Occipital lobe (tissue), 1 donor: ENCODE measurements at regions not wholly inside any gene's neighbourhood (a gene's known extent, or its start where the extent isn't known, plus 50 kb on each side); places are given as distances from the start of the nearest gene placed in this dataset.

ENCODE experiments used
- DNase-seq: peaks from one replicate; lab custom pipeline; 2025; lab: John Stamatoyannopoulos, UW

DNA sequence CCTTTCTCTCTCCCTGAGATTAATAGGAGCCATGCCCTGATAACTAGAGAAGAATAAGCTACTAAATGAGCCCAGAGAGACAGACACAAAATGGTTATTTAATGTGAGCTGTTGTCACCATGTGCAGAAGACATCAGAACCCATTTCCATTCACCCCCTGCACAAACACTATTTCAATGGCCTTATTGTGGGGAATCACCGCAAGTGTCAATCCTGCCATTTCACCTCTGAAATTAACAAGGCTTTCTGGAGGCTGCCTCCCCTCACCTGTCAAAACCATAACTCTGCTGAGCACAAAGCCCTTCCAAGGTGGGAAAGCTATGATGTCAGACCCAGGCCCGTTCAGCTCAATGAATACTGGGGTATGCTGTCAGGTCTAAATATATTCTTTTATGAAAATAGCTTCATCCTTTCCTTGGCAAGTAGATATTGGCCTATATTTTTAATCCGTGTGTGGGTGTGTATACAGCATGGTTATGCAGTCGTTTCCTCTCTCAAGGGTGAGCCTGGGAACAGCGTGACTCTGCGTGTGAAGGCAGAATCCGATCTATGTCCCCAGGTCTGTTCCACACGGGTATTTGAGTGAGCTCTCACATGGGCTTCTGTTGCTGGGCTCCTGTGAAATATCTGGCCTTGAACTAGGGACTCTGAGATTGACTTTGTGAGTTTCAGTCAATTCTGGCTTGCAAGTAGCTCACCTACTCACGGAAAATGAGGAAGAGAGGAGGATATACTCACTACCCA, 266.3 kb downstream of the FBXW7 start:
- DNase-seq = peak; percentile 23

- no peak for DNase-seq
These were observed 268.1 kb downstream of the FBXW7 start for GRCh38 chr4:152267811-152268210.

- no peak for DNase-seq
These were observed 268.9 kb downstream of the FBXW7 start for GRCh38 chr4:152266831-152267480.

- no peak for DNase-seq
These were observed 270.7 kb downstream of the FBXW7 start for GRCh38 chr4:152265149-152265621.

DNA sequence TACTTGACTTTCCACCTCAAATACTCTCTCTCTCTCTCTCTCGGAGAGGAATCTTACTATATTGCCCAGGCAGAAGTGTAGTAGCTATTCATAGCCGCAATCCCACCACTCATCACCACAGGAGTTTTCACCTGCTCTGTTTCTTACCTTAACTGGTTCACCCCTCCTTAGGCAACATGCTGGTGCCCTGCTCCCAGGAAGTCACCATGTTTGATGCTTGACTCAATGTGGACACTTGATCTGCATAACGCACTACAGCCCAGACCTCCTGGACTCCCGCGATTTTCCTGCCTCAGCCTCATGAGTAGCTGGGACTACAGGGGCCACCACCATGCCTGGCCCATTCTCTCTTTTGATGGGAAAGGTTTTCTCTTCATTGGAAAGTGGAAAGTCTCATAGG, 271.8 kb downstream of the FBXW7 start:
- no peak for DNase-seq

DNA sequence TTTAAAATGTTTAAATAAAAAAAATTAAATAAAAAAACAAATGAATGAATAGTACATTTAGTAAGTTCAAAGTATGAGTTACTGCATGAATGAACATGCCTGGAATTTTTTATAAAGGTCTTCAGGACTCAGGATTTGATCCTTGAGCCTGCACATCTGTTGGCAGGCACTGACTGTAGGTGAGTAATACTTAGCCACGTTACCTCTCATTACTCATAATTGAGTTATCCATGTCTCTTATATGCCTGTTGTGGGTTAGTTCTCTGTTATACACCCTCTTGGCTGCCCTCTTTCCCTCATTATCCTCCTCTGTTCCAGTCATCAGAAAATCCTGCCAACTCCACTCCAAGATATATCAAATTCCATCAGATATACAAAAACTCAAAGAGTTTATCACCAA, 276.0 kb downstream of the FBXW7 start:
- no peak for DNase-seq

DNA sequence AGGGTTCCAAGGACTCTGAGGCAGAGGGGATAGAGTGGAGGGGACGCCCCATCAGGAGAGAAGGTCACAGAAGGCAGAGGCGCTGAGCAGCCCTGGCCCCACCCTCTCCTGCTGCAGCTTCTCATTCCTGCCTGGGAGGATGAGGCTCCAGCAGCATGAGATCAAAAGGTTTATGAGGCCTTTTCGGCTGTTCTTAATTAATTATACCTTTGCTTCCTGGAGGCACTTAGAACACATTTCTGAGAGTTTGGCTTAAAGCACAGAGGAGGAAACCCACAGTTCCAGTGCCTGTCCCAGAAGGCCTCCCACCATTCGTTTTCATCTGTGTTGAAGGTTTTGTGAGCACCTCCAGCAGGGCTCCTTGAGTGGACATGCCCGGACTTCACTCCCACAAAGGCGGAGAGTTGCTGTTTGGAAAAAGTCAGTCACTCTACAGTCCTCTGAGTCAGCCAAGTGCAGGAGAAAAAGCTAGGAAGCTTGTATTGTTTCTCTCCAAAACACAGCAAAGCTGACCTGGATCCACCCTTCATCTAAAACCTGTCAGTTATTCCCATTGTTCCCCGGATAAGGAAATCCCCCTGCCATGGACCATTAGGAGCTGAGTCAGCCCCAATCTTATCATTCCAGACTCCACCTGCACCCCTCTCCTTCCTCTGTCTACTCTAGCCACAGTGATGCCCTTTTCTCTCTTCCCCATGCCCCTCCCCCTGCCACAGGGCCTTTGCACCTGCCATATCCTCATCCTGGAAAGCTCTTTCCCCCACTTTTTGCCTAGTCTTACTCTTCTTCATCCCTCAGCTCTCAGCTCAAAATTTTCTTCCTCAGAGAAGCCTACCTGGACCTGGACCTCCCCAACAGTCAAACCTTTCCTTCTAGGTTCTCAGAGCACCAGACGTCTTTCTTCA, 276.8 kb downstream of the FBXW7 start:
- no peak for DNase-seq

DNA sequence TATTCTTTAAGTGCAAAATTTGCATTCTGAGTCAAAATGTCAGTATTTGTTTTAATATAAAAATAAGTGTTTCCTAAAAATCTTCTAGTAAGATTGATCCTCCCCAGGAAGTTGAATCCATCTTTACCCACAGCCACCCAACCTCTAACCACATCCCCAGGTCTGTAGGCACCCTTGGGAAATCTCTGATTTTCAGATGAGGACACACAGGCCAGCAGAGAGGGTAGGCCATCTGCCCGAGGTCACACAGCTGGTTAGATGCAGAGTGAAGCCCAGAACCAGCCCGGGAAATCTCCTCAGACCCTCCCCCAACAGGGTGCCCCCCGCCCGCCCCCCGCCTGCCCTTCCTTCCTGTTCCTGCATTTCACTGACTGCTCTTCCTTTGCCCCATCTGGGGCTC, 277.5 kb downstream of the FBXW7 start:
- no peak for DNase-seq

DNA sequence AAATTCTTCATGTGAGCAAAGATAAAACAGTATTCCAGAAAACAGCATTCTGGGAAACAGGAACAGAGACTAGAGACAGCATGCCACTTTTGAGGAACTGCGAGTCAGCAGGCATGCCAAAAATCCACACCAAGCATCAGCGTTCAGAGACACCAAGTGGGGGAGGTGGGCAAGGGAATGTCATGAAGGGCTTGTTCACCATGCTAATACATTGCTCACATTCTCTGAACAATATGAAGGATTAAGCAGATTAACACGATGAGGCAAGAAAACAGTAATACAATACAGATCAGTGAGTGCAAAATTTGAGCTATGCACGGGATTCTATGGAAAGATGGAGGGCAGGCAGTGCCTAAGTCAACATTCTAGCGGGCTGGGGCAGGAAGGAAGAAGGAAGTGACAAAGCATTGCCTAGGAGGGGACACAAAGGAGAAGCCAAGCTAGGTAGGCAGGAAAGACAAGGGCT, 278.3 kb downstream of the FBXW7 start:
- DNase-seq = no peak

DNA sequence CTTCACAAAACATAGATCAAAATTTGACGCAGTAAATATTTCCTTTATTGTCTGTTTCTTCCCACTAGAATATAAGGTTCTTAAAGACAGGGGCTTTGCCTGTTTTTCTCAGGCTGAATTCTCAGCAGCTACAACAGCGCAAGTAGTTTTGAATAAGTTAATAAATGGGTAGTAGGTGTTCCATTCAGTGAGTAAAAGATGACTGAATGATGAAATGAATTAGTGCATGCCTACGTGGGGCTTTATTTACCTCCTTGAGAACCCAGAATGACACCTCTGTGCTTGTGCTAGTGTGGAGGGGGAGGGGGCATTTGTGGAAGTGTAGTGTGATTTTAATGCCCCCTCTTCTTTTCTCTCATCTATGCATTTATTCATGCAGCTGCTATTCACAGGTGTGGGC, 278.9 kb downstream of the FBXW7 start:
- no peak for DNase-seq

DNA sequence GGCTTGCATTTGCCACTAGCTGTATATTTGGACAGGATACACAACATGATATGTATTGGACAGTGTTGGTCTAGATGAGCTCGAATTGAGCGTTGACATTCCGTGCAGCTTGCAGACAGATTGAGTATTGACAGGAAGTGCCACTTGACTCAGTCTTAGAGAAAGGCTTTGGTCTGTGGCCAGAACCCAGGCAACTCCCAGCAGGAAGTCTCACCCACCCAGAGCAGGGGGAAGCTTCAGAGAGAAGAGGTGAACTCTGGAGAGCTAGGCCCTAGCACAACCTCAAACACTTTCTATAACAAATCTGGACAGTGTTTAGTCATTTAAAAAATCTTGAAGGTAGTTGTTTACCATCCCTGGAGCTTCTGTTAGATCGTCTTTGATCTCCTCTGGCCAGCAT, 280.5 kb downstream of the FBXW7 start:
- DNase-seq = no peak

DNA sequence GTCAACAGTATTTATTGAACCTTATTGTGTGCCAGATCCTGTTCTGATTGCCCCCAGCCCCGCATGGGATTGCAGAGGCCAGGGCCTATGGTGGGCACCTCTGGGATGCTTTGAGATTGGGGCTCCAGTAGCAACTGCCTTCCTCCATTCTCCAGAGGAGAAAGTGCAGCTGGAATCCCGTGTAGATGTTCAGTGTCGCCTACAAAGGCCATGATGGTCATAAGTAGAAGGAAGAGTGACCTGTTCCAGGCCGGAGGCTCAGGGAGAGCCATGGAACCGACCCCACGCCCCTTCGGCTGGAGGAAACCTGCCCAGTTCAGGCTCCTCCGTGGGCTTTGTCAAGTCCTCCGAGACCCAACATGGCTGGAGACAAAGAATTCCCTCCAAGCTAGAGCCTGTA, 287.5 kb downstream of the FBXW7 start:
- DNase-seq = no peak

- peak; percentile 8 for DNase-seq
These were observed 288.5 kb downstream of the FBXW7 start for GRCh38 chr4:152247271-152247975.

DNA sequence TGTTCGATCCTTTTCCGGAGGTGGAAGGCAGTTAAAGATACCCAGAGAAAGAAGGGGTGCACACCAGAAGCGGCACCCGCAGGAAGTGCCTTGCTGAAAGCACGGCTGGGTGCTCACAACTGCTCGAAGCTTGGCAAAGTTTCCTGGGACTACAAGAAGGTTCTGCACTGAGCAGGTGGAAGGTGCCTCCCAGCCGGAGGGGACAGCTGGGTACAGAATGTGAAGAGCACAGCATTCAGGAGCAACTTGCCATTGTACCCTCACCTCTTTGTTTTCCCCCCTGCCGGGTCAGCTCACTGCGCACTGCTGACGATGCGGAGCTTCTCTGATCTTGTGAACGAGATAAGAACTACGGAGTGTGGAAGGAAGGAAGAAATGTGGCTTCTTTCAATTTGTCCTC, 289.2 kb downstream of the FBXW7 start:
- no peak for DNase-seq

GRCh38 chr4:152245680-152246079, 290.2 kb downstream of the FBXW7 start:
- DNase-seq = no peak

GRCh38 chr4:152244659-152245058, 291.2 kb downstream of the FBXW7 start:
- no peak for DNase-seq

GRCh38 chr4:152243896-152244595, 291.8 kb downstream of the FBXW7 start:
- no peak for DNase-seq

DNA sequence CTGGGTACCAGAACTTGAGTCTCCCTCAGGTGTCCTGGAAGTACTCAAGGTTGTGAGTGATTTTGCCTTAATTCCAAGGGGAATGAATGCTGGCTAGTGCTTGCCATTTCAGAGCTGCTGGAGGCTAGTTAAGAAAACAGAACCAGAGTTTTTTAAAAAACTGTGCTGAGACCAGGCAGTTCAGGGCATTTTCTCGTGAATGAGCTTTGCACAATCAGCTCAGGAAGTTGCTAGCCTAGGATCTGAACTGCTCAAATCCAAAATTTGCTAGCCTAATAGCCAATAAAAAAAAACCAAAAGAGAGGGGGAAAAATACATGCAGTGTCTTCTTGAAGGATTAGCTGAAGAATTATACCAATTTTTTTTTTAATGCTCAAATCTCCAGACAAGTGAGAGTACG, 292.7 kb downstream of the FBXW7 start:
- no peak for DNase-seq

DNA sequence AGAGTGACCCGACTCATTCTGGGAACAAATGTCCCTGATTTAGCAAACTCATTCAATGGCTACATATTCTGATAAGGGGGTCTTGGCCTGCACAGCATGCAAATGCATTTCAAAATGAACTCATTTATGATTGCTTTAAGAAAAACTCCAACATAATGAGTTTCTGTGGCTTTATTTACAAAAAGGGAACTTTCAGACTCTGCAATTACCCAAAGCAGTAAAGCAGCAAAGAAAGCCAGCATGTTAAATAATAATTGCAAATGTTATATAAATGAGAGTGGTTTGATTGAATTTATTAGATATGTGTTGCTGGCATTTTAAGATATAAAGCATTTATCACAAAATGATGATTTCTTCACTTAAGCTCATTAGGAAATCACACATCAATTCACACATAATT, 295.7 kb downstream of the FBXW7 start:
- DNase-seq = no peak

GRCh38 chr4:152239216-152239615, 296.7 kb downstream of the FBXW7 start:
- no peak for DNase-seq
